OCI-LY3 (cell line): ENCODE measurements at regions not wholly inside any gene's neighbourhood (a gene's known extent, or its start where the extent isn't known, plus 50 kb on each side); places are given as distances from the start of the nearest gene placed in this dataset.

ENCODE experiments used
- H2AFZ ChIP-seq: fragments of 200-600, 300-600 bp; shearing (Covaris generic); 2 replicates; pipeline ENCODE4 v1.6.0; 2014; ENCODE audit warnings: antibody characterized with exemption, low read depth, low read length
- H3K27ac ChIP-seq: fragments of 200-600, 300-600 bp; sonication (generic); 2 replicates; pipeline ENCODE4 v1.5.1; 2014; ENCODE audit warnings: mild to moderate bottlenecking, low read length, moderate library complexity, mixed read lengths
- H3K27me3 ChIP-seq: fragments of 200-600, 300-600 bp; sonication (generic); 2 replicates; pipeline ENCODE4 v1.6.1; 2014; ENCODE audit warnings: low read depth, low read length, mixed read lengths
- H3K36me3 ChIP-seq: fragments of 200-600, 300-600 bp; sonication (generic); replicated peaks from 2 replicates; pipeline ENCODE3; 2014; ENCODE audit warnings: low read depth, low read length, mixed read lengths
- H3K4me1 ChIP-seq: fragments of 300-600, 200-600 bp; sonication (generic); 2 replicates; pipeline ENCODE4 v1.6.1; 2014; ENCODE audit warnings: low read length, mixed read lengths
- H3K4me2 ChIP-seq: fragments of 200-600, 300-600 bp; sonication (generic); 2 replicates; pipeline ENCODE4 v1.6.1; 2014; ENCODE audit warnings: low read length, mixed read lengths
- H3K4me3 ChIP-seq: fragments of 300-600, 200-600 bp; sonication (generic); 2 replicates; pipeline ENCODE4 v1.5.1; 2014; ENCODE audit warnings: antibody characterized with exemption, mild to moderate bottlenecking, low read length, moderate library complexity
- H3K79me2 ChIP-seq: fragments of 300-600, 200-600 bp; shearing (Covaris generic); 2 replicates; pipeline ENCODE4 v1.6.1; 2014; ENCODE audit warnings: mild to moderate bottlenecking, low read length, mixed read lengths
- H3K9ac ChIP-seq: fragments of 300-600, 200-600 bp; shearing (Covaris generic); 2 replicates; pipeline ENCODE4 v1.6.0; 2014; ENCODE audit warnings: mild to moderate bottlenecking, low read length, moderate library complexity
- H3K9me3 ChIP-seq: fragments of 200-600, 300-600 bp; shearing (Covaris generic); 2 replicates; pipeline ENCODE4 v1.6.1; 2014; ENCODE audit warnings: low read length, mixed read lengths; ENCODE audit not compliant: insufficient read depth
- H4K20me1 ChIP-seq: fragments of 200-600, 300-600 bp; sonication (generic); 2 replicates; pipeline ENCODE4 v1.6.1; 2016; ENCODE audit warnings: low read length, mixed read lengths; ENCODE audit not compliant: insufficient read depth
- EZH2phosphoT487 ChIP-seq: fragments of 200-600 bp; shearing (Covaris generic); IDR thresholded peaks from 2 replicates; pipeline ENCODE4 v1.6.1; 2018; ENCODE audit warnings: antibody characterized with exemption, mixed run types, low read depth
- TF ChIP-seq, protein P1 (sequence below): fragments of 200-600, 300-600 bp; sonication (generic); IDR thresholded peaks from 2 replicates; pipeline ENCODE4 v1.5.1; 2014; ENCODE audit warnings: antibody characterized with exemption, low read length, low read depth

DNA sequence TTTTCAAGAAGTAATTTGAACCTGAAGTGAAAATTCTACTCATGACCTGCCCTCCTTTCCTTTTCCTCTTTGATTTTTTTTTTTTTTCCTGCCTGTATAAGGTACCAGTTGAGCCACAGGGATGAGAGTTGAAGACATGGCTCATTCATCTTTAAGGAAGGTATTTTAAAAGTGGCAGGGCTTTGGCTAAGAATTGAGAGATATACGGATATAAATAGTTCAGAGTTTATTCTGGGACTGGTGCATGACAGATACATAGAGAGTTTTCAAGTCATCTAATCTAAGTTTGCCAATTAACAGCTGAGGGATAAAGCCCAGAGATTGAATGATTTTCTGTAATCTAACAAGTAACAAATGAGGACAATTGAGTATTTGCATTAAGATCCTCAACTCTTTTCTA lies 69.8 kb downstream of the BTBD3 start:
- Histone ChIP-seq H3K4me1 (no peaks in the 10 kb centered on the region), H4K20me1 (no peaks in the 10 kb centered on the region), H3K27me3 (no peaks in the 10 kb centered on the region), H3K36me3 (no peaks in the 10 kb centered on the region), H3K79me2 (no peaks in the 10 kb centered on the region), H2AFZ (no peak overlapping the region), H3K4me3 (no peak overlapping the region), H3K9ac (no peak overlapping the region), H3K27ac (no peak overlapping the region), H3K9me3 (no peaks in the 10 kb centered on the region), H3K4me2 (no peak overlapping the region)
- TF ChIP-seq EZH2phosphoT487: no peak
- TF ChIP-seq, protein P1, sequence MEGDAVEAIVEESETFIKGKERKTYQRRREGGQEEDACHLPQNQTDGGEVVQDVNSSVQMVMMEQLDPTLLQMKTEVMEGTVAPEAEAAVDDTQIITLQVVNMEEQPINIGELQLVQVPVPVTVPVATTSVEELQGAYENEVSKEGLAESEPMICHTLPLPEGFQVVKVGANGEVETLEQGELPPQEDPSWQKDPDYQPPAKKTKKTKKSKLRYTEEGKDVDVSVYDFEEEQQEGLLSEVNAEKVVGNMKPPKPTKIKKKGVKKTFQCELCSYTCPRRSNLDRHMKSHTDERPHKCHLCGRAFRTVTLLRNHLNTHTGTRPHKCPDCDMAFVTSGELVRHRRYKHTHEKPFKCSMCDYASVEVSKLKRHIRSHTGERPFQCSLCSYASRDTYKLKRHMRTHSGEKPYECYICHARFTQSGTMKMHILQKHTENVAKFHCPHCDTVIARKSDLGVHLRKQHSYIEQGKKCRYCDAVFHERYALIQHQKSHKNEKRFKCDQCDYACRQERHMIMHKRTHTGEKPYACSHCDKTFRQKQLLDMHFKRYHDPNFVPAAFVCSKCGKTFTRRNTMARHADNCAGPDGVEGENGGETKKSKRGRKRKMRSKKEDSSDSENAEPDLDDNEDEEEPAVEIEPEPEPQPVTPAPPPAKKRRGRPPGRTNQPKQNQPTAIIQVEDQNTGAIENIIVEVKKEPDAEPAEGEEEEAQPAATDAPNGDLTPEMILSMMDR: no peak

DNA sequence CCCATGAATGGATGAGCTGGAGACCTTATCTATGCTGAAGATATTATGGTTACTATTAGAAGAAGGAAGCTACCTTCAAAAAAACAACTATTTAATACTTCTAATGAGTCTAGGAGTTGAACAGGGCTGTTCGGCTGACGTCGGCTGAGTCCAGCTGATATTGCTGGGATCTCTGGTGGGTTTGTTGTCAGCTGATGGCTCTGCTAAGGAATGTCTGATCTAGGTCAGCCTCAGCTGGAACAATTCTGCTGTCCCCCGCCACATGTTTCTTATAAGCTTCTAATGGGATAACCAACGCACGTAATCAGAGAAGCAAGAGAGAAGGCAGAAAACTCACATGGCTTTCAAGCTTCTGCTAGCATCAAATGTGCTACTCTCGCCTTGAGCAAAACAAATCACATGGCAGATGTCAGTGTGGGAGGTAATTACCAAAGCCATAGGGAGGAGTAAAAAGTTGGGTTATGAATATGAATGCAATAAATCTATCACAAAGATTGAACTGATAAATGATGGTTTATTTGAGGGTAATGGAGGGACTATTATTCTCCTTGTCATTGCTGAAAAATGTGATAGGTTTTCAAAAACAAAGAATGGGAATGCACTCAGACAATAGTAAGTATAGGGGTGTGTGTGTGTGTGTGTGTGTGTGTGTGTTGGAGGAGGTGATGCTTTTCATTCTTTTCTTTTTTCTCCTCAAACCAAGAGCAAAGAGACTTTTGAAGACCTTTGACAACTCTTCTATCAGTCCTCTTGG lies 71.5 kb downstream of the BTBD3 start:
- no peaks in the 10 kb centered on the region for H3K9me3 ChIP-seq
- no peak overlapping the region for H2AFZ ChIP-seq
- no peak overlapping the region for H3K4me3 ChIP-seq
- no peaks in the 10 kb centered on the region for H3K36me3 ChIP-seq
- H3K79me2 ChIP-seq: no peaks in the 10 kb centered on the region
- H3K27me3 ChIP-seq: no peaks in the 10 kb centered on the region
- no peaks in the 10 kb centered on the region for H3K4me1 ChIP-seq
- no peak overlapping the region for H3K4me2 ChIP-seq
- no peaks in the 10 kb centered on the region for H4K20me1 ChIP-seq
- H3K27ac ChIP-seq: no peak overlapping the region
- TF ChIP-seq, protein P1: no peak
- TF ChIP-seq EZH2phosphoT487: no peak
- H3K9ac ChIP-seq: no peak overlapping the region

DNA sequence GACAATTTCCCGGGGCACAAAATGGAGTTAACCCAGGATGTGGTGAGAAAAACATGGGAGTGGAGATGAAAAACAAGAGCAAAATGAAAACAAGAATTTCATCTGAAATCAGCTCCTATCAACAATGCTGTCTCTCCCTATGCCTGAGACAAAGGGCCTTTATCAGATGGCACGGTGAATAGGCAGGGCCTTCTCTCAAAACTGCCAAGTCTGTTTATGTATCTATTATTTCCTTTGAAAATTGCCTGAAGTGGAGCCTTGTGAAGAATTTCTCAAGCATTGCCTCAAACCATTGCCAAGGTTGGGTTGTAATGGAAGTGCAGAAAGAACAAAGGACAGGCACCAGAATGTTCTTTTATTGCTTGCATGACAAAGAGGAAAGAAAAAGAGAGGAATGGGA lies 74.7 kb downstream of the BTBD3 start:
- Histone ChIP-seq H3K36me3 (no peaks in the 10 kb centered on the region), H3K27me3 (no peaks in the 10 kb centered on the region), H3K9me3 (no peaks in the 10 kb centered on the region), H3K4me2 (no peak overlapping the region), H3K79me2 (no peaks in the 10 kb centered on the region), H3K4me1 (no peaks in the 10 kb centered on the region), H3K9ac (no peak overlapping the region), H3K27ac (no peak overlapping the region), H4K20me1 (no peaks in the 10 kb centered on the region), H2AFZ (no peak overlapping the region), H3K4me3 (no peak overlapping the region)
- TF ChIP-seq, protein P1: no peak
- no peak for TF ChIP-seq EZH2phosphoT487

DNA sequence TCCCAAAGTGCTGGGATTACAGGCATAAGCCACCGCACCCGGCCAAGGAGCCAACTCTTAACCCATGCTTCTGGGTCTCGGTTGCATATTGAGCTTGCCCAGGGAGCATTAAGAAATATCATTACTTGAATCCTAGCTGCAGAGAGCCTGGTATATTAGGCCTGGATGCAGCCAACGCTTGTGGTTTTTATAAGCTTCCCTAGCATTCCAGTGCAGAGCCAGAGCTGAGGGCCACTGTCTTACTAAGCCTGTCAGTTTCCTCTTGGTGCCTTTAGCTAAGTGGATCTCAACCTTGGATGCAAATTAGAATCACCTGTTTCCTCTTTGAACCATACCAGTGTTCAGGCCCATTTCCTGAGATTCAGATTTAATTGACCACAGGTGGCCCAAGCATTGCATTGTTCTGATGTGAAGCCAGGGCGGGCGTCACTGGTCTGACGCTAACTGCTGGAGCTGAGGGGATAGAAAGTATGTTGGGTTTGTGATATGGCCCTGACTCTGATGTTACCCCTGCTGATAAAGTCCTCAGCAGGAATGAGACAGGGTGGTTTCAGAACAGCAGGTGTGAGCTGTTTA lies 76.3 kb downstream of the BTBD3 start:
- Histone ChIP-seq H3K36me3 (no peaks in the 10 kb centered on the region), H3K9ac (no peak overlapping the region), H4K20me1 (no peaks in the 10 kb centered on the region), H3K4me3 (no peak overlapping the region), H3K27me3 (no peaks in the 10 kb centered on the region), H3K79me2 (no peaks in the 10 kb centered on the region), H3K4me1 (no peaks in the 10 kb centered on the region), H2AFZ (no peak overlapping the region), H3K9me3 (no peaks in the 10 kb centered on the region), H3K4me2 (no peak overlapping the region), H3K27ac (no peak overlapping the region)
- no peak for TF ChIP-seq EZH2phosphoT487
- TF ChIP-seq, protein P1: no peak
